ENCODE measurements at regions not wholly inside any gene's neighbourhood (a gene's known extent, or its start where the extent isn't known, plus 50 kb on each side); places are given as distances from the start of the nearest gene placed in this dataset.

GRCh38 chr10:30189238-30189580 is 129.8 kb upstream of the JCAD start:
- Mint-ChIP-seq H3K36me3 (ENCODE audit: insufficient read depth) (no peaks in the 10 kb centered on the region), H3K4me1 (ENCODE audit: low read depth) (peaks cover 10% of the 10 kb centered on the region), H3K9me3 (ENCODE audit: low read depth) (peaks cover 9% of the 10 kb centered on the region), H3K27me3 (peaks cover 6% of the 10 kb centered on the region), H3K4me3 (ENCODE audit: low read depth) (no peak overlapping the region), H3K27ac (no peak overlapping the region)
- DNase-seq (ENCODE audit: low spot score, unreplicated experiment) = no peak
- TF ChIP-seq CTCF (IDR thresholded peaks at IDR 0.05; ENCODE audit: unreplicated experiment) = no peak

- H3K27ac Mint-ChIP-seq = no peak overlapping the region
- no peak for DNase-seq (ENCODE audit: low spot score, unreplicated experiment)
- TF ChIP-seq CTCF (IDR thresholded peaks at IDR 0.05; ENCODE audit: unreplicated experiment) = no peak
- H3K9me3 Mint-ChIP-seq (ENCODE audit: low read depth) = peaks cover 6% of the 10 kb centered on the region
- no peaks in the 10 kb centered on the region for H3K36me3 Mint-ChIP-seq (ENCODE audit: insufficient read depth)
- H3K4me3 Mint-ChIP-seq (ENCODE audit: low read depth) = no peak overlapping the region
- H3K4me1 Mint-ChIP-seq (ENCODE audit: low read depth) = peaks cover 10% of the 10 kb centered on the region
- peaks cover 6% of the 10 kb centered on the region for H3K27me3 Mint-ChIP-seq
Observed at GRCh38 chr10:30188556-30189237, 129.3 kb upstream of the JCAD start.

GRCh38 chr10:30188101-30188500 is 128.7 kb upstream of the JCAD start:
- peaks cover 10% of the 10 kb centered on the region for H3K4me1 Mint-ChIP-seq (ENCODE audit: low read depth)
- no peak overlapping the region for H3K4me3 Mint-ChIP-seq (ENCODE audit: low read depth)
- no peak for TF ChIP-seq CTCF (IDR thresholded peaks at IDR 0.05; ENCODE audit: unreplicated experiment)
- DNase-seq (ENCODE audit: low spot score, unreplicated experiment) = no peak
- no peaks in the 10 kb centered on the region for H3K36me3 Mint-ChIP-seq (ENCODE audit: insufficient read depth)
- peaks cover 10% of the 10 kb centered on the region for H3K27me3 Mint-ChIP-seq
- H3K27ac Mint-ChIP-seq = no peak overlapping the region
- H3K9me3 Mint-ChIP-seq (ENCODE audit: low read depth) = no peaks in the 10 kb centered on the region

- H3K27me3 Mint-ChIP-seq = peaks cover 18% of the 10 kb centered on the region
- H3K4me3 Mint-ChIP-seq (ENCODE audit: low read depth) = no peak overlapping the region
- no peaks in the 10 kb centered on the region for H3K9me3 Mint-ChIP-seq (ENCODE audit: low read depth)
- no peaks in the 10 kb centered on the region for H3K36me3 Mint-ChIP-seq (ENCODE audit: insufficient read depth)
- H3K4me1 Mint-ChIP-seq (ENCODE audit: low read depth) = peaks cover 10% of the 10 kb centered on the region
- DNase-seq (ENCODE audit: low spot score, unreplicated experiment) = no peak
- no peak for TF ChIP-seq CTCF (IDR thresholded peaks at IDR 0.05; ENCODE audit: unreplicated experiment)
- no peak overlapping the region for H3K27ac Mint-ChIP-seq
Observed at GRCh38 chr10:30187010-30187409, 127.6 kb upstream of the JCAD start.

- no peaks in the 10 kb centered on the region for H3K9me3 Mint-ChIP-seq (ENCODE audit: low read depth)
- DNase-seq (ENCODE audit: low spot score, unreplicated experiment) = no peak
- no peak for TF ChIP-seq CTCF (IDR thresholded peaks at IDR 0.05; ENCODE audit: unreplicated experiment)
- H3K4me3 Mint-ChIP-seq (ENCODE audit: low read depth) = no peak overlapping the region
- H3K4me1 Mint-ChIP-seq (ENCODE audit: low read depth) = peaks cover 10% of the 10 kb centered on the region
- no peaks in the 10 kb centered on the region for H3K36me3 Mint-ChIP-seq (ENCODE audit: insufficient read depth)
- H3K27me3 Mint-ChIP-seq = peaks cover 18% of the 10 kb centered on the region
- H3K27ac Mint-ChIP-seq = no peak overlapping the region
Observed at GRCh38 chr10:30186371-30186875, 127.0 kb upstream of the JCAD start.
